Activated CD4-positive, CD25-positive, alpha-beta regulatory T cell treated with anti-CD3 and anti-CD28 coated beads, Interleukin-2, amount 50 U/mL, for 16 hours (primary cell): ENCODE measurements at regions not wholly inside any gene's neighbourhood (a gene's known extent, or its start where the extent isn't known, plus 50 kb on each side); places are given as distances from the start of the nearest gene placed in this dataset.

Experiments
- DNase-seq: peaks from one replicate; pipeline ENCODE4 v3.0.0-alpha.2; 2020; ENCODE audit warnings: low read depth, low spot score

GRCh38 chr6:113489952-113490746 lies 367.0 kb upstream of the MARCKS start:
- no peak for DNase-seq

GRCh38 chr6:113491376-113491775 lies 365.8 kb upstream of the MARCKS start:
- no peak for DNase-seq

DNA sequence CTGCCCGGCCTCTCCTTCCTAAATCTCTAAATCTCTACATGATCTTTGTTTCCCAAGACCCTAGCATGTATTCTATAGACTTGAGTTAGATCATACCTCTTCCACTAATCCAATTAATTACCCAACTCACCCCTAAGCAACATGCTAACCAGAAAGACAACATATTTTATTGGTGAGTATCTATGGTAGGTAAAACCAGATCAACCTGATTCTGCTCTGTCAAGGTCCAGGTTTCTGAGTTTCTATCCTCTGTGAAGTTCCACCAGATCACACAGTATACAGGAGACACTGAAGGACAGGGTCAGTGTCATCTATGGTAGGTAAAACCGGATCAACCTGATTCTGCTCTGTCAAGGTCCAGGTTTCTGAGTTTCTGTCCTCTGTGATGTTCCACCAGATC lies 363.2 kb upstream of the MARCKS start:
- DNase-seq = no peak

- no peak for DNase-seq
These were observed 361.6 kb upstream of the MARCKS start for GRCh38 chr6:113495521-113495920.

DNA sequence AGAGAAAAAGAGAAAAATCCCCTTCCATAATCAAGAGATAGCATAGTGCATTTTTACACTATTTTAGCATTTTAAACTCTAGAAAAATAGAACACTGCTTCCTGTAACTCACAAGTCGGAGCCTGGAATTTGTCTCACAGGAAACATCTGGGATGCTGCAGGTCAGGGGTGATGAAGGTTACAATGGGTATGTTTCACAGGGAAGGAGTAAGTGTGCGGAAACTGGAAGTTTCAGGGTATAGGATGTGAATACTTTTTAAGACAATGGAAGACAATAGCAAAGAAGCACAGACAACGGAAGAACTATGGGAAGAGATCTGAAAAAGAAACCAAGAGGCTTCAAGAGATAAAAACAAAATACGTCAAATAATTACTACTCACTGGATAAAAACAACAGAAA lies 361.0 kb upstream of the MARCKS start:
- DNase-seq = no peak

- DNase-seq = no peak
These were observed 356.9 kb upstream of the MARCKS start for GRCh38 chr6:113500221-113500620.

- no peak for DNase-seq
These were observed 352.0 kb upstream of the MARCKS start for GRCh38 chr6:113505084-113505699.

DNA sequence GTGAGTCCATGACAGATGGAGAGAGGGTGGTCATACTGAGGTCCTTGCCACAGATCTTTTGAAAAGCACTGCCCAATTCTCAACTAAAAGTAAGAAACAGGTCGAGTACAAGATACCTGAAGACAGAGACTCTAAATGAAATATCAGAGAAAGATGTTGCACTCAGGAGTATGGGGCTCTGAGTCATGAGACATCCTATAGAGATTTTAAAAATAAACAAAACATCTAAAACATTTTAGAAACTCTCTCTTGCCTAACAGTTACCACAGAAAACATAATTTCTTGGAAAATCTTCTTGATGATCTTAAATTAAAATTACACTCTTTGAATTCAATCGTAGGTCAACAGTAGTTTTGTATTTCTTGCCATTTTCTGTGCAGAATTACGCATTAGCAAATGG lies 348.9 kb upstream of the MARCKS start:
- DNase-seq = no peak

DNA sequence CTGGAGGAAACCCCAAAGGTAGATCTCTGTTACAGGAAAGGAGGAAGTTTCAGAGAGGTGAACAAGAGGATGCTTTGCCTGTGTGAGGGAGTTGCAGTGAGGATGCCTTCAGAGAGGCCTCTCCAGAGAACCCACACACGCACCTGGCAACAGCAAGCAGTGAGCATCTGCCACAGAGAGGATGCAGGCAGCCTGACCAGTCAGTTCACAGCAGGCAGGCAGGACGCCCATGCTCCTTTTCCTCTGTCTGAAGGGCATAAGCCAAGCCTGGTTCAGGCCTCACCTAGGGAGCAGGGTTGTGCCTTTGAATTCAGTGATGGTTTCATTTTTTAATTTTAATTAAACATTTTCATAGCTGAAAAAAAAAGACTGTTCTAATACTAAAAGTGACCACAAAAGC lies 346.0 kb upstream of the MARCKS start:
- no peak for DNase-seq

DNA sequence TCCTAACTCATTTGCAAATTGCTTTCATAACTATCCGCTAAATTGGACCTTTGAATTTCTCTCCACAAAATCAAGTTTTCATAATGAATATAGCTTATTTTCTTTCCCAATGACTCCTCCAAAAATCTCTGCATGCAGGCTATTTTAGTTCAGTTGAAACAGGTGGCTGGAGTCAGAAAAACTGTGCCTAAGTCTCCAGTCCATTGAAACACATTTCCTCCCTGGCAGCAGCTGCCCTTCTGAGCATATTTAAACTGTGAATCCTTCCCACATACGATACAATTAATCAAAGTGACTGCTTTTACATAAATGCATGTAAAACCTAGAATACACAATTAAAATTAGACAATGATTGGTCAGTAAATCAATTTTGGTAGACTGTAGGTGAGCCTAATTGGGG lies 344.6 kb upstream of the MARCKS start:
- DNase-seq = no peak

- no peak for DNase-seq
These were observed 344.1 kb upstream of the MARCKS start for GRCh38 chr6:113513086-113513485.

- DNase-seq = no peak
These were observed 334.8 kb upstream of the MARCKS start for GRCh38 chr6:113522376-113522775.

GRCh38 chr6:113524826-113525225 lies 332.3 kb upstream of the MARCKS start:
- DNase-seq = no peak

DNA sequence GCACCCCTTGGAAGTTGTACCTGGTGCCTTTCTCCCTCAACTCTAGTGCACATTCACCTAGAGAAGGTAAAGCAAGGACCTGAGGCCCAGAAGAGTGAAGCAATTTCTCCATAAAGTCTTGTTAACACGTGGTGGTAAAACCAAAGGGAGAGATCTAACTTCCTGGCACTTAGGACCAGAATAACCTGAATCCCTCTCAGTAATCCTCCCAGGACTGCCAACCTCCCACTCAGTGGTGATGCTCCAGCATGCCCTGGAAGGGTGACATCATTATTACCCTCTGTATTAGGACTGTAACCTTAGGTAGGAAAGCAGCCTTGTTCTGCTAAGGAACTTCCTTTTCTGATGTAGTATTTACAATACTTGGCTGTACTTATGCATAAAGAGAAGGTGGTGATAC lies 330.6 kb upstream of the MARCKS start:
- no peak for DNase-seq

- DNase-seq = no peak
These were observed 330.1 kb upstream of the MARCKS start for GRCh38 chr6:113526995-113527394.

DNA sequence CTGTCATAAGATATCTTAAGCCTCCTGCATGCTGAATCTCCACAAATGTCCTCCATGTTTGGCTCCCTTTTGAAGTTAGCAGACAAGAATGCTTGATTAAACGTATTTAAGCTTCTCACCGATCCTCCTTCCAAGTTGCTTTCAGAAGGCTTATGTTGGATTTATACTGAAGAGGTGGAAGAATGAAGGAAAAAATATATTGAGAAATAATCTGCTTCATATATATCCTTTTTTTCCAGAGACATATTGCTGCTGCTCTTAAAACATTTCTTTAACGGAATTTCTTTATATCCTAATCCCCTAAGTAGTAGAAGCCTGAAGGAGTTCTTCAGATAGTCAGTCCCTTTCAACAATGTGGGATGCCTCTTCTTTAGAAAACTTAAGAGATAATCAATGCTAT lies 329.0 kb upstream of the MARCKS start:
- DNase-seq = no peak

- DNase-seq = no peak
These were observed 327.9 kb upstream of the MARCKS start for GRCh38 chr6:113529196-113529595.

DNA sequence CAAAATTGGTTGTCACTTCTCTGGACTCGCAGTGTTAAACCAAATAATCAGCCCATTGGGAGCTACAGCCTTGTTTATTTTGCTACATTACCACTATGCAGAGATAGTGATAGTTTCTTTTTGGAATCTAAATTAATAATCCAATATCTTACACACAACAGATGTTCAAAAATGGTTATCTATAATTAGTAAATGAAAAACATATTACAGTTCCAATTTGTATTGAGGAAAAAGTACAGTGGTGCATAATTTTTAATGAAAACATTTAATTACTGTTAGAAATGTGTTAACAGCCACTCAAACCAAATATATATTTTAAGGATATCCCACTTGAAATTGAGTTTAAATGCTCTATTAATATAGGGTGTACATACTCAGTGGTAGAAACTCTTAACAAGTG lies 327.3 kb upstream of the MARCKS start:
- no peak for DNase-seq

DNA sequence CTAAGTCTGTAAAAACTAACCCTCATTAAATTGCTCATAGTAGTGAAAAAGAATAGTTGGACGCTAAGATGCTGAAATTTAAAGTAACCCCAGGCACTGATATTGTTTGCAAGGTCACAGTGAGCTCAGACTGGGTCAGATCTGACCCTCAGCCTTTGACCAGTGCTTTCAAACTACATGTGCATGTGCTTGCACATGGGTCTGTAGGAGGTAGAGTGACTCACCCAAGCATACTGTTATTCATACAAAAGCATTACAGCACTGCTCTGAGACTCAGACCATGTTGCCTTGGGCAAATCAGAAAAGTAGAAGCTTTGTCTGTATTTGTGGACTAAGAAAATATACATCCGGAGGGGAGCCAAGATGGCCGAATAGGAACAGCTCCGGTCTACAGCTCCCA lies 326.4 kb upstream of the MARCKS start:
- DNase-seq = no peak

GRCh38 chr6:113539202-113539601 lies 317.9 kb upstream of the MARCKS start:
- no peak for DNase-seq

- DNase-seq = no peak
These were observed 317.5 kb upstream of the MARCKS start for GRCh38 chr6:113539623-113540022.

- DNase-seq = no peak
These were observed 316.7 kb upstream of the MARCKS start for GRCh38 chr6:113540466-113540865.

- no peak for DNase-seq
These were observed 306.0 kb upstream of the MARCKS start for GRCh38 chr6:113551168-113551567.

GRCh38 chr6:113556775-113557174 lies 300.4 kb upstream of the MARCKS start:
- DNase-seq = no peak
